ENCODE measurements at regions not wholly inside any gene's neighbourhood (a gene's known extent, or its start where the extent isn't known, plus 50 kb on each side); places are given as distances from the start of the nearest gene placed in this dataset.

- H3K9me1 ChIP-seq (ENCODE audit: control insufficient read depth, extremely low read depth, insufficient read depth, low read length): no peaks in the 10 kb centered on the region
- H2AFZ ChIP-seq (ENCODE audit: control insufficient read depth, low read length): no peak overlapping the region
- no peaks in the 10 kb centered on the region for H3K27me3 ChIP-seq (ENCODE audit: control insufficient read depth, extremely low read depth, insufficient read depth, low read length)
- no peaks in the 10 kb centered on the region for H3K9me3 ChIP-seq (ENCODE audit: control insufficient read depth, low read depth, low read length)
- DNase-seq (ENCODE audit: low read depth, low spot score) (no peak), FAIRE-seq (peak; percentile 13)
- no peaks in the 10 kb centered on the region for H3K79me2 ChIP-seq (ENCODE audit: control insufficient read depth, insufficient read depth, low read length)
- dilution Hi-C loops (cut with MboI; ENCODE audit: extremely low pct_ligation_motif_present, low sequenced_read_pairs): no loop called here
- H3K4me2 ChIP-seq (ENCODE audit: control insufficient read depth, extremely low read depth, insufficient read depth, low read depth, low read length): no peak overlapping the region
- H4K20me1 ChIP-seq (ENCODE audit: control insufficient read depth, extremely low read depth, insufficient read depth, low read length): no peaks in the 10 kb centered on the region
- no peak overlapping the region for H3K27ac ChIP-seq (ENCODE audit: control insufficient read depth, insufficient read depth, low read length)
- peaks cover 50% of the 10 kb centered on the region for H3K4me1 ChIP-seq (ENCODE audit: control insufficient read depth, extremely low read depth, insufficient read depth, low read length)
- no peak overlapping the region for H3K4me3 ChIP-seq (ENCODE audit: control insufficient read depth in 2 of 3, extremely low read depth in 1 of 3, insufficient read depth in 2 of 3, low read depth in 1 of 3, low read length in 3 of 3)
- no peak for TF ChIP-seq EZH2 (IDR thresholded peaks at IDR 0.05; ENCODE audit: low read length)
- TF ChIP-seq CTCF (optimal IDR thresholded peaks at IDR 0.05 in 1 of 3, IDR thresholded peaks at IDR 0.05 in 1 of 3, conservative IDR thresholded peaks at IDR 0.05 in 1 of 3; ENCODE audit: extremely low read depth in 1 of 3, insufficient read depth in 2 of 3, low read length in 3 of 3): no peak
- H3K9ac ChIP-seq (ENCODE audit: control insufficient read depth, extremely low read depth, insufficient read depth, low read length): no peak overlapping the region
- no peaks in the 10 kb centered on the region for H3K36me3 ChIP-seq (ENCODE audit: control insufficient read depth in 2 of 2, extremely low read depth in 1 of 2, insufficient read depth in 2 of 2, low read length in 2 of 2)
Measured at GRCh38 chr9:108547411-108548135, 308.2 kb downstream of the ACTL7B start.

- Histone ChIP-seq H3K79me2 (ENCODE audit: control insufficient read depth, insufficient read depth, low read length) (no peaks in the 10 kb centered on the region), H2AFZ (ENCODE audit: control insufficient read depth, low read length) (no peak overlapping the region), H3K4me1 (ENCODE audit: control insufficient read depth, extremely low read depth, insufficient read depth, low read length) (peaks cover 46% of the 10 kb centered on the region), H3K4me2 (ENCODE audit: control insufficient read depth, extremely low read depth, insufficient read depth, low read depth, low read length) (no peak overlapping the region), H3K27ac (ENCODE audit: control insufficient read depth, insufficient read depth, low read length) (no peak overlapping the region), H3K4me3 (ENCODE audit: control insufficient read depth in 2 of 3, extremely low read depth in 1 of 3, insufficient read depth in 2 of 3, low read depth in 1 of 3, low read length in 3 of 3) (no peak overlapping the region), H3K9me1 (ENCODE audit: control insufficient read depth, extremely low read depth, insufficient read depth, low read length) (no peaks in the 10 kb centered on the region), H3K27me3 (ENCODE audit: control insufficient read depth, extremely low read depth, insufficient read depth, low read length) (no peaks in the 10 kb centered on the region), H3K36me3 (ENCODE audit: control insufficient read depth in 2 of 2, extremely low read depth in 1 of 2, insufficient read depth in 2 of 2, low read length in 2 of 2) (no peaks in the 10 kb centered on the region), H4K20me1 (ENCODE audit: control insufficient read depth, extremely low read depth, insufficient read depth, low read length) (no peaks in the 10 kb centered on the region), H3K9ac (ENCODE audit: control insufficient read depth, extremely low read depth, insufficient read depth, low read length) (no peak overlapping the region), H3K9me3 (ENCODE audit: control insufficient read depth, low read depth, low read length) (no peaks in the 10 kb centered on the region)
- FAIRE-seq: no peak
- dilution Hi-C loops (cut with MboI; ENCODE audit: extremely low pct_ligation_motif_present, low sequenced_read_pairs): no loop called here
- no peak for DNase-seq (ENCODE audit: low read depth, low spot score)
- no peak for TF ChIP-seq CTCF (optimal IDR thresholded peaks at IDR 0.05 in 1 of 3, IDR thresholded peaks at IDR 0.05 in 1 of 3, conservative IDR thresholded peaks at IDR 0.05 in 1 of 3; ENCODE audit: extremely low read depth in 1 of 3, insufficient read depth in 2 of 3, low read length in 3 of 3)
- no peak for TF ChIP-seq EZH2 (IDR thresholded peaks at IDR 0.05; ENCODE audit: low read length)
Measured at GRCh38 chr9:108546215-108546614, 309.6 kb downstream of the ACTL7B start.

Measured in keratinocyte (primary cell).